ENCODE measurements at regions not wholly inside any gene's neighbourhood (a gene's known extent, or its start where the extent isn't known, plus 50 kb on each side); places are given as distances from the start of the nearest gene placed in this dataset.

DNA sequence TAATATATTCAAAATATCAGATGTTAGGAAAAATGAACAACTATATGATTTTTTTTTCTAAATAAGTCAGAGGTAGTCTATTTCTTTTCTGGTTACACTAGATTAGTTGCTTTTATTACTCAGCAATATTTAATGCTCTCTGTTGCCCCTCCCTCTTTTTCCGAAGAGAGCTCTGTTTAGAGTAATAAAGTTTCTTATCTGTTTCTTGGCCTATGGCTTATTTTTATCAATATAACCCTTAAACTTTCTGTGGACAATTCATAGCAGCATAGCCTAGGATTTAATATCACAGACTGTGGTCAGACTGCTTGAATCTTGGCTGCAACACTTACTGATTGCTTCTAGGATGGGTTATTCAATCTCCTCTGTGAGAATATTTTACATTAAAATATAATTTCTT, 2315.4 kb upstream of the AGA start:
- H3K9ac ChIP-seq (ENCODE audit: low read depth, low read length): no peak overlapping the region
- no peaks in the 10 kb centered on the region for H3K79me2 ChIP-seq (ENCODE audit: insufficient read depth, low read length)
- no peak overlapping the region for H3K27ac ChIP-seq (ENCODE audit: low read length)
- H3K27me3 ChIP-seq (ENCODE audit: insufficient read depth, low read length, poor library complexity): no peaks in the 10 kb centered on the region
- no peak for ATAC-seq (ENCODE audit: insufficient read depth, low read depth)
- H3K4me2 ChIP-seq (ENCODE audit: insufficient read depth, low read length): no peak overlapping the region
- no peaks in the 10 kb centered on the region for H3K4me1 ChIP-seq (ENCODE audit: insufficient read depth, low read length)
- no peaks in the 10 kb centered on the region for H4K20me1 ChIP-seq (ENCODE audit: insufficient read depth, low read length)
- H3K9me3 ChIP-seq (ENCODE audit: insufficient read depth, low read length, severe bottlenecking): no peaks in the 10 kb centered on the region
- no peak overlapping the region for H3K4me3 ChIP-seq (ENCODE audit: low read depth in 1 of 2, low read length in 2 of 2)
- TF ChIP-seq CTCF (IDR thresholded peaks at IDR 0.05; ENCODE audit: borderline replicate concordance, extremely low read depth, low read length, poor library complexity, severe bottlenecking) (no peak), EZH2 (IDR thresholded peaks at IDR 0.05; ENCODE audit: borderline replicate concordance, low read depth, low read length, severe bottlenecking) (no peak)
- H2AFZ ChIP-seq (ENCODE audit: low read depth, low read length): no peak overlapping the region
- DNase-seq: no peak
- no peaks in the 10 kb centered on the region for H3K36me3 ChIP-seq (ENCODE audit: insufficient read depth, low read length)

DNA sequence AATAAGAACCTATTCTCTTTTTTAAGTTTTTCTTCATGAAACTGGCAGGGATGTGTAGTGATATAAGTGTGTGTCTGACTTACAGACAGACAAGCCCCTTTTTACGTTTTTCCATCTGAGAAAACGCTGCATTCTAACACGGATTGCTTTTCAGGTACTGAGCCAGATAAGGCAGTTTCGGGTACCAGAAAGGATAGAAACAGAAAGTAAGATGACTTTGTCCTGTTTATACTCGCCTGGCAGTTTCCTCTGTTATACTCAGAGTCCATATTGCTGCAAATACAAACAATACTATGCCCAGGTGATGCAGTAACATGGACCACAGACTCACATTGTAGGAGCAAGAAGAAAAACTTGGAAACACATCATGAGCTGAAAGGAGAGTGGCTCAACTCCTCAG, 2320.6 kb upstream of the AGA start:
- Histone ChIP-seq H3K4me2 (ENCODE audit: insufficient read depth, low read length) (no peak overlapping the region), H3K36me3 (ENCODE audit: insufficient read depth, low read length) (no peaks in the 10 kb centered on the region), H3K79me2 (ENCODE audit: insufficient read depth, low read length) (no peaks in the 10 kb centered on the region), H3K4me3 (ENCODE audit: low read depth in 1 of 2, low read length in 2 of 2) (no peak overlapping the region), H2AFZ (ENCODE audit: low read depth, low read length) (no peak overlapping the region), H3K27ac (ENCODE audit: low read length) (no peak overlapping the region), H3K9ac (ENCODE audit: low read depth, low read length) (no peak overlapping the region), H3K27me3 (ENCODE audit: insufficient read depth, low read length, poor library complexity) (no peaks in the 10 kb centered on the region), H4K20me1 (ENCODE audit: insufficient read depth, low read length) (no peaks in the 10 kb centered on the region), H3K9me3 (ENCODE audit: insufficient read depth, low read length, severe bottlenecking) (no peaks in the 10 kb centered on the region), H3K4me1 (ENCODE audit: insufficient read depth, low read length) (no peaks in the 10 kb centered on the region)
- ATAC-seq (ENCODE audit: insufficient read depth, low read depth) (no peak), DNase-seq (no peak)
- TF ChIP-seq CTCF (IDR thresholded peaks at IDR 0.05; ENCODE audit: borderline replicate concordance, extremely low read depth, low read length, poor library complexity, severe bottlenecking) (no peak), EZH2 (IDR thresholded peaks at IDR 0.05; ENCODE audit: borderline replicate concordance, low read depth, low read length, severe bottlenecking) (no peak)

- H3K9ac ChIP-seq (ENCODE audit: low read depth, low read length): no peak overlapping the region
- no peaks in the 10 kb centered on the region for H3K36me3 ChIP-seq (ENCODE audit: insufficient read depth, low read length)
- no peaks in the 10 kb centered on the region for H3K27me3 ChIP-seq (ENCODE audit: insufficient read depth, low read length, poor library complexity)
- no peak overlapping the region for H3K4me3 ChIP-seq (ENCODE audit: low read depth in 1 of 2, low read length in 2 of 2)
- ATAC-seq (ENCODE audit: insufficient read depth, low read depth) (no peak), DNase-seq (no peak)
- no peak overlapping the region for H3K4me2 ChIP-seq (ENCODE audit: insufficient read depth, low read length)
- TF ChIP-seq EZH2 (IDR thresholded peaks at IDR 0.05; ENCODE audit: borderline replicate concordance, low read depth, low read length, severe bottlenecking): no peak
- H2AFZ ChIP-seq (ENCODE audit: low read depth, low read length): no peak overlapping the region
- no peaks in the 10 kb centered on the region for H4K20me1 ChIP-seq (ENCODE audit: insufficient read depth, low read length)
- H3K9me3 ChIP-seq (ENCODE audit: insufficient read depth, low read length, severe bottlenecking): no peaks in the 10 kb centered on the region
- H3K27ac ChIP-seq (ENCODE audit: low read length): no peak overlapping the region
- no peaks in the 10 kb centered on the region for H3K4me1 ChIP-seq (ENCODE audit: insufficient read depth, low read length)
- no peaks in the 10 kb centered on the region for H3K79me2 ChIP-seq (ENCODE audit: insufficient read depth, low read length)
These were observed 2324.7 kb upstream of the AGA start for GRCh38 chr4:179766938-179767337.

- no peaks in the 10 kb centered on the region for H4K20me1 ChIP-seq (ENCODE audit: insufficient read depth, low read length)
- no peaks in the 10 kb centered on the region for H3K27me3 ChIP-seq (ENCODE audit: insufficient read depth, low read length, poor library complexity)
- TF ChIP-seq CTCF (IDR thresholded peaks at IDR 0.05; ENCODE audit: borderline replicate concordance, extremely low read depth, low read length, poor library complexity, severe bottlenecking) (no peak), EZH2 (IDR thresholded peaks at IDR 0.05; ENCODE audit: borderline replicate concordance, low read depth, low read length, severe bottlenecking) (no peak)
- no peaks in the 10 kb centered on the region for H3K79me2 ChIP-seq (ENCODE audit: insufficient read depth, low read length)
- H3K36me3 ChIP-seq (ENCODE audit: insufficient read depth, low read length): no peaks in the 10 kb centered on the region
- H3K4me2 ChIP-seq (ENCODE audit: insufficient read depth, low read length): no peak overlapping the region
- no peak for DNase-seq
- H3K9ac ChIP-seq (ENCODE audit: low read depth, low read length): no peak overlapping the region
- H3K9me3 ChIP-seq (ENCODE audit: insufficient read depth, low read length, severe bottlenecking): no peaks in the 10 kb centered on the region
- no peak overlapping the region for H3K4me3 ChIP-seq (ENCODE audit: low read depth in 1 of 2, low read length in 2 of 2)
- H3K4me1 ChIP-seq (ENCODE audit: insufficient read depth, low read length): no peaks in the 10 kb centered on the region
- ATAC-seq (ENCODE audit: insufficient read depth, low read depth): no peak
- H2AFZ ChIP-seq (ENCODE audit: low read depth, low read length): no peak overlapping the region
- H3K27ac ChIP-seq (ENCODE audit: low read length): no peak overlapping the region
These were observed 2326.8 kb upstream of the AGA start for GRCh38 chr4:179768996-179769395.
